Hepatocyte (in vitro differentiated cells): ENCODE measurements at regions not wholly inside any gene's neighbourhood (a gene's known extent, or its start where the extent isn't known, plus 50 kb on each side); places are given as distances from the start of the nearest gene placed in this dataset.

Experiments
- DNase-seq: peaks from one replicate; pipeline ENCODE4 v3.0.0-alpha.2; 2016; ENCODE audit warnings: low spot score
- H2AFZ ChIP-seq: fragments of 200-600 bp; sonication (generic); 2 replicates; pipeline ENCODE4 v1.6.0; 2016; ENCODE audit warnings: antibody characterized with exemption, mild to moderate bottlenecking
- H3K27ac ChIP-seq: fragments of 200-600 bp; sonication (generic); 2 replicates; pipeline ENCODE4 v1.5.1; 2016; ENCODE audit warnings: mild to moderate bottlenecking
- H3K27me3 ChIP-seq: fragments of 200-600 bp; sonication (generic); 2 replicates; pipeline ENCODE4 v1.6.1; 2016
- H3K36me3 ChIP-seq: fragments of 200-600 bp; sonication (generic); replicated peaks from 2 replicates; pipeline ENCODE4 v1.5.1; 2016; ENCODE audit warnings: low read depth; ENCODE audit not compliant: insufficient read depth
- H3K4me1 ChIP-seq: fragments of 200-600 bp; sonication (generic); 2 replicates; pipeline ENCODE4 v1.5.1; 2016; ENCODE audit warnings: mild to moderate bottlenecking, moderate library complexity; ENCODE audit not compliant: insufficient read depth
- H3K4me2 ChIP-seq: fragments of 200-600 bp; sonication (generic); 2 replicates; pipeline ENCODE4 v1.6.0; 2016
- H3K4me3 ChIP-seq: fragments of 200-600 bp; sonication (generic); 2 replicates; pipeline ENCODE4 v1.5.1; 2016; ENCODE audit warnings: mild to moderate bottlenecking
- H3K79me2 ChIP-seq: fragments of 200-600 bp; sonication (generic); 2 replicates; pipeline ENCODE4 v1.6.0; 2017; ENCODE audit warnings: mild to moderate bottlenecking
- H3K9me2 ChIP-seq: fragments of 200-600 bp; sonication (generic); replicated peaks from 2 replicates; pipeline ENCODE4 v1.6.0; 2017; ENCODE audit warnings: mild to moderate bottlenecking; ENCODE audit not compliant: insufficient read depth
- H3K9me3 ChIP-seq: fragments of 200-600 bp; sonication (generic); 2 replicates; pipeline ENCODE4 v1.5.1; 2016; ENCODE audit warnings: low read depth, mild to moderate bottlenecking
- H4K20me1 ChIP-seq: fragments of 200-600 bp; sonication (generic); 2 replicates; pipeline ENCODE4 v1.6.0; 2016; ENCODE audit warnings: mild to moderate bottlenecking; ENCODE audit not compliant: insufficient read depth, poor library complexity, severe bottlenecking
- CTCF ChIP-seq: fragments of 200-600 bp; sonication (generic); IDR thresholded peaks from 2 replicates; pipeline ENCODE4 v1.5.1; 2016; ENCODE audit warnings: antibody characterized with exemption, mild to moderate bottlenecking; ENCODE audit not compliant: poor library complexity
- EZH2 ChIP-seq: fragments of 200-600 bp; sonication (generic); IDR thresholded peaks from 2 replicates; pipeline ENCODE4 v1.6.1; 2016; ENCODE audit warnings: antibody characterized with exemption, mild to moderate bottlenecking, borderline replicate concordance
- EZH2phosphoT487 ChIP-seq: fragments of 200-600 bp; sonication (generic); IDR thresholded peaks from one replicate; pipeline ENCODE4 v1.6.1; 2018; ENCODE audit warnings: antibody characterized with exemption, mild to moderate bottlenecking, low read depth, moderate library complexity; ENCODE audit not compliant: unreplicated experiment, severe bottlenecking
- WGBS: methylation state at CpG from one replicate; pipeline ENCODE4 v1.1.6; 2016; ENCODE audit warnings: low lambda C conversion rate; ENCODE audit errors: missing lambda C conversion rate; 5-methylcytosine and 5-hydroxymethylcytosine counted together

GRCh38 chr7:118735441-118735840, 510.9 kb downstream of the ANKRD7 start:
- H4K20me1 ChIP-seq, result no peaks in the 10 kb centered on the region

GRCh38 chr7:118737935-118738334, 513.4 kb downstream of the ANKRD7 start:
- no peak overlapping the region for H3K4me3 ChIP-seq
- H3K36me3 ChIP-seq, result no peaks in the 10 kb centered on the region
- H3K27ac ChIP-seq, result no peak overlapping the region
- no peaks in the 10 kb centered on the region for H3K9me2 ChIP-seq
- no peaks in the 10 kb centered on the region for H4K20me1 ChIP-seq
- no peak overlapping the region for H2AFZ ChIP-seq
- no peak for DNase-seq
- TF ChIP-seq EZH2 (no peak), CTCF (no peak), EZH2phosphoT487 (no peak)
- no peak overlapping the region for H3K4me2 ChIP-seq
- 95% methylated on average over 4 of the region's 4 CpGs for WGBS
- H3K4me1 ChIP-seq, result no peaks in the 10 kb centered on the region
- H3K27me3 ChIP-seq, result no peaks in the 10 kb centered on the region
- H3K9me3 ChIP-seq, result no peaks in the 10 kb centered on the region
- no peaks in the 10 kb centered on the region for H3K79me2 ChIP-seq

More at GRCh38 chr7:118735441-118735840, 510.9 kb downstream of the ANKRD7 start:
- no peak for TF ChIP-seq CTCF
- no peak for TF ChIP-seq EZH2phosphoT487
- TF ChIP-seq EZH2, result no peak
- no peaks in the 10 kb centered on the region for H3K36me3 ChIP-seq
- no peaks in the 10 kb centered on the region for H3K27me3 ChIP-seq
- H3K4me1 ChIP-seq, result no peaks in the 10 kb centered on the region
- H3K4me3 ChIP-seq, result no peak overlapping the region
- no peak for DNase-seq
- H3K9me2 ChIP-seq, result no peaks in the 10 kb centered on the region
- H3K79me2 ChIP-seq, result no peaks in the 10 kb centered on the region
- no peak overlapping the region for H2AFZ ChIP-seq
- no peaks in the 10 kb centered on the region for H3K9me3 ChIP-seq
- no peak overlapping the region for H3K27ac ChIP-seq
- no peak overlapping the region for H3K4me2 ChIP-seq

DNA sequence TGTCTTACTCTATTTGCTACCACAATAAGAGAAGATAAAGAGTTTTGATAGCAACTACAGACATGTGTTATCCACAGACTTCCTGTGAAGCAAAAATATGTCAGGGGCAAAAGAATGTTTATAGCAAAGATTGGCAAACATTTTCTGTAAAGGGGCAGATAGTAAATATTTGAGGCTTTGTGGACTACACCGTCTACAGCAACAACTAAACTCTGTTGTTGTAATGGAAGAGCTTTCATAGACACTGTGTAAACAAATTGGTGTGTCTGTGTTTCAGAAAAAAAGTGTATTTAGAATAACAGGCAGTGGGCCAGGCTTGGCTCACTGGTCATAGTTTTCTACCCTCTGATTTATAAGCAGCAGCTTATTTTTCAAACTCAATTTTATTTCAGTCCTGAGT, 521.4 kb downstream of the ANKRD7 start:
- Histone ChIP-seq H3K4me1 (no peaks in the 10 kb centered on the region), H3K9me3 (no peaks in the 10 kb centered on the region), H2AFZ (no peak overlapping the region), H4K20me1 (no peaks in the 10 kb centered on the region), H3K4me3 (no peak overlapping the region), H3K27me3 (no peaks in the 10 kb centered on the region), H3K9me2 (no peaks in the 10 kb centered on the region), H3K27ac (no peak overlapping the region), H3K36me3 (no peaks in the 10 kb centered on the region), H3K4me2 (no peak overlapping the region), H3K79me2 (no peaks in the 10 kb centered on the region)
- 26% methylated on average over 1 of the region's 1 CpG for WGBS
- no peak for DNase-seq
- no peak for TF ChIP-seq EZH2
- no peak for TF ChIP-seq EZH2phosphoT487
- no peak for TF ChIP-seq CTCF

DNA sequence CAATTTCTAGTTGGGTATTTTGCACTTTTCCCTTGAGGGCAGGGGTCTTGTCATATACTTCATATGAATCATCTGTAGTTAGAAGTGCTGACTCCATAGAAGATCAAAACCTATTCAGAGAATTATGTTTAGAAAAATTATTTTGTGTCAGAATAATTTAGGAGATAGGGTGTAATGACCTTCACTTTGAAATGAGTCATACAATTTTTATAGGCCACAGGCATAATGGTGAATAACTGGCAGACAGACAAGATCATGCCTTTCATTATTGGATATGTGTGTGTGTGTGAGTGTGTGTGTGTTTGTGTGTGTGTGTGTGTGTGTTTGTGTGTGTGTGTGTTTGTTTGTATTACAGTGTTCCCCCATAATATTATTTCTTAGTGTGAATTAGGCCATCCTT, 523.0 kb downstream of the ANKRD7 start:
- Histone ChIP-seq H3K9me3 (no peaks in the 10 kb centered on the region), H4K20me1 (no peaks in the 10 kb centered on the region), H3K4me3 (no peak overlapping the region), H3K9me2 (no peaks in the 10 kb centered on the region), H3K4me2 (no peak overlapping the region), H3K27me3 (no peaks in the 10 kb centered on the region), H3K36me3 (no peaks in the 10 kb centered on the region), H3K79me2 (no peaks in the 10 kb centered on the region), H3K4me1 (no peaks in the 10 kb centered on the region), H3K27ac (no peak overlapping the region), H2AFZ (no peak overlapping the region)
- TF ChIP-seq CTCF (no peak), EZH2phosphoT487 (no peak), EZH2 (no peak)
- DNase-seq, result no peak
